Mammary epithelial cell (primary cell): ENCODE measurements at regions not wholly inside any gene's neighbourhood (a gene's known extent, or its start where the extent isn't known, plus 50 kb on each side); places are given as distances from the start of the nearest gene placed in this dataset.

Source experiments
- CTCF ChIP-seq, 2 donors: IDR thresholded peaks in 1 of 2; conservative IDR thresholded peaks in 1 of 2; 2 replicates each; pipeline ENCODE4 v1.5.1; 2011 to 2012; ENCODE audit warnings: inconsistent platforms in 2 of 2, low read length in 2 of 2, mild to moderate bottlenecking in 2 of 2, control low read depth in 1 of 2, low read depth in 1 of 2; ENCODE audit not compliant: insufficient read depth in 1 of 2; ENCODE audit errors: extremely low read depth in 1 of 2
- EZH2 ChIP-seq: IDR thresholded peaks from 2 replicates; pipeline ENCODE4 v1.6.1; 2012; ENCODE audit warnings: low read length, inconsistent platforms, borderline replicate concordance

GRCh38 chr2:65639156-65639864, 206.9 kb upstream of the SPRED2 start:
- no peak for TF ChIP-seq CTCF (conservative IDR thresholded peaks at IDR 0.05 in 1 of 2, IDR thresholded peaks at IDR 0.05 in 1 of 2; ENCODE audit: extremely low read depth in 1 of 2, insufficient read depth in 1 of 2, low read depth in 1 of 2, low read length in 2 of 2)
- no peak for TF ChIP-seq EZH2
